ENCODE measurements at regions not wholly inside any gene's neighbourhood (a gene's known extent, or its start where the extent isn't known, plus 50 kb on each side); places are given as distances from the start of the nearest gene placed in this dataset.

GRCh38 chr12:98173773-98174427 is 341.5 kb upstream of the TMPO start:
- no peak for TF ChIP-seq CTCF (IDR thresholded peaks at IDR 0.05)
- no peak overlapping the region for H3K27ac Mint-ChIP-seq (ENCODE audit: unreplicated experiment)

GRCh38 chr12:98174428-98174809 is 341.0 kb upstream of the TMPO start:
- Mint-ChIP-seq H3K9me3 (ENCODE audit: low read depth) (no peaks in the 10 kb centered on the region), H3K36me3 (ENCODE audit: low read depth) (no peaks in the 10 kb centered on the region), H3K27me3 (ENCODE audit: low read depth) (peaks cover 7% of the 10 kb centered on the region), H3K27ac (ENCODE audit: unreplicated experiment) (no peak overlapping the region), H3K4me3 (ENCODE audit: unreplicated experiment) (no peak overlapping the region), H3K4me1 (ENCODE audit: low read depth) (no peaks in the 10 kb centered on the region)
- no peak for DNase-seq (ENCODE audit: low spot score)
- no peak for TF ChIP-seq CTCF (IDR thresholded peaks at IDR 0.05)

More at GRCh38 chr12:98173773-98174427, 341.5 kb upstream of the TMPO start:
- Mint-ChIP-seq H3K4me1 (ENCODE audit: low read depth) (no peaks in the 10 kb centered on the region), H3K4me3 (ENCODE audit: unreplicated experiment) (no peak overlapping the region), H3K27me3 (ENCODE audit: low read depth) (peaks cover 7% of the 10 kb centered on the region), H3K36me3 (ENCODE audit: low read depth) (no peaks in the 10 kb centered on the region), H3K9me3 (ENCODE audit: low read depth) (peaks cover under 1% of the 10 kb centered on the region)
- no peak for DNase-seq (ENCODE audit: low spot score)

GRCh38 chr12:98178126-98178525 is 337.3 kb upstream of the TMPO start:
- H3K4me1 Mint-ChIP-seq (ENCODE audit: low read depth) = no peaks in the 10 kb centered on the region
- no peak for TF ChIP-seq CTCF (IDR thresholded peaks at IDR 0.05)
- H3K36me3 Mint-ChIP-seq (ENCODE audit: low read depth) = no peaks in the 10 kb centered on the region
- no peak overlapping the region for H3K27ac Mint-ChIP-seq (ENCODE audit: unreplicated experiment)
- no peaks in the 10 kb centered on the region for H3K9me3 Mint-ChIP-seq (ENCODE audit: low read depth)
- no peak for DNase-seq (ENCODE audit: low spot score)
- no peak overlapping the region for H3K4me3 Mint-ChIP-seq (ENCODE audit: unreplicated experiment)
- H3K27me3 Mint-ChIP-seq (ENCODE audit: low read depth) = peaks cover 11% of the 10 kb centered on the region

- Mint-ChIP-seq H3K9me3 (ENCODE audit: low read depth) (no peaks in the 10 kb centered on the region), H3K27ac (ENCODE audit: unreplicated experiment) (no peak overlapping the region)
Observed at GRCh38 chr12:98179151-98179550, 336.2 kb upstream of the TMPO start.

GRCh38 chr12:98180603-98181002 is 334.8 kb upstream of the TMPO start:
- no peak for TF ChIP-seq CTCF (IDR thresholded peaks at IDR 0.05)
- H3K4me1 Mint-ChIP-seq (ENCODE audit: low read depth) = no peaks in the 10 kb centered on the region
- no peak for DNase-seq (ENCODE audit: low spot score)
- H3K27ac Mint-ChIP-seq (ENCODE audit: unreplicated experiment) = no peak overlapping the region
- no peak overlapping the region for H3K4me3 Mint-ChIP-seq (ENCODE audit: unreplicated experiment)
- H3K9me3 Mint-ChIP-seq (ENCODE audit: low read depth) = no peaks in the 10 kb centered on the region
- H3K36me3 Mint-ChIP-seq (ENCODE audit: low read depth) = no peaks in the 10 kb centered on the region
- peaks cover 13% of the 10 kb centered on the region for H3K27me3 Mint-ChIP-seq (ENCODE audit: low read depth)

More at GRCh38 chr12:98179151-98179550, 336.2 kb upstream of the TMPO start:
- no peaks in the 10 kb centered on the region for H3K4me1 Mint-ChIP-seq (ENCODE audit: low read depth)
- peaks cover 11% of the 10 kb centered on the region for H3K27me3 Mint-ChIP-seq (ENCODE audit: low read depth)
- H3K36me3 Mint-ChIP-seq (ENCODE audit: low read depth) = no peaks in the 10 kb centered on the region
- no peak overlapping the region for H3K4me3 Mint-ChIP-seq (ENCODE audit: unreplicated experiment)
- DNase-seq (ENCODE audit: low spot score) = no peak
- no peak for TF ChIP-seq CTCF (IDR thresholded peaks at IDR 0.05)
